GM23338 (cell line): ENCODE measurements at regions not wholly inside any gene's neighbourhood (a gene's known extent, or its start where the extent isn't known, plus 50 kb on each side); places are given as distances from the start of the nearest gene placed in this dataset.

Experiments used
- ATAC-seq: fragments of 200-7000 bp; cut with Tn5 transposase; 3 replicates; pipeline ENCODE4 v1.9.1; 2020
- DNase-seq: peaks from one replicate; pipeline ENCODE4 v3.0.0-alpha.2; 2015; ENCODE audit warnings: low spot score
- H2AFZ ChIP-seq: fragments of 200-600 bp; sonication (generic); 2 replicates; pipeline ENCODE4 v1.8.0; 2016; ENCODE audit warnings: antibody characterized with exemption, mild to moderate bottlenecking, moderate library complexity
- H3F3A ChIP-seq: fragments of 200-600 bp; sonication (generic); replicated peaks from 2 replicates; pipeline ENCODE4 v1.8.0; 2017; ENCODE audit warnings: antibody characterized with exemption, mixed run types, low read depth
- H3K27ac ChIP-seq: fragments of 200-600 bp; sonication (generic); 2 replicates; pipeline ENCODE4 v1.6.1; 2016; ENCODE audit warnings: low read depth
- H3K27me3 ChIP-seq: fragments of 200-600 bp; sonication (generic); 2 replicates; pipeline ENCODE4 v1.8.0; 2016; ENCODE audit warnings: mild to moderate bottlenecking, mixed run types, moderate library complexity; ENCODE audit not compliant: insufficient read depth
- H3K36me3 ChIP-seq: fragments of 200-600 bp; sonication (generic); 2 replicates; pipeline ENCODE4 v1.8.0; 2016; ENCODE audit warnings: mild to moderate bottlenecking; ENCODE audit not compliant: insufficient read depth
- H3K4me1 ChIP-seq: fragments of 200-600 bp; sonication (generic); 2 replicates; pipeline ENCODE4 v1.8.0; 2016; ENCODE audit warnings: mild to moderate bottlenecking, moderate library complexity; ENCODE audit not compliant: insufficient read depth
- H3K4me2 ChIP-seq: fragments of 200-600 bp; sonication (generic); 2 replicates; pipeline ENCODE4 v1.7.1; 2017; ENCODE audit warnings: mixed run types
- H3K4me3 ChIP-seq: fragments of 200-600 bp; sonication (generic); 2 replicates; pipeline ENCODE4 v1.6.1; 2016; ENCODE audit warnings: mixed run types
- H3K79me2 ChIP-seq: fragments of 200-600 bp; sonication (generic); replicated peaks from 2 replicates; pipeline ENCODE4 v1.8.0; 2017; ENCODE audit warnings: mild to moderate bottlenecking; ENCODE audit not compliant: insufficient read depth
- H3K9me2 ChIP-seq: fragments of 200-600 bp; sonication (generic); 2 replicates; pipeline ENCODE4 v1.8.0; 2017; ENCODE audit not compliant: insufficient read depth
- H4K20me1 ChIP-seq: fragments of 200-600 bp; sonication (generic); replicated peaks from 2 replicates; pipeline ENCODE4 v1.8.0; 2017; ENCODE audit warnings: mild to moderate bottlenecking; ENCODE audit not compliant: insufficient read depth
- H3K27ac Mint-ChIP-seq: 2 replicates; pipeline ENCODE4 v1.8.0; 2020; ENCODE audit warnings: inconsistent platforms, mild to moderate bottlenecking, moderate library complexity, mixed read lengths
- H3K27me3 Mint-ChIP-seq: 3 replicates; pipeline ENCODE4 v1.8.0; 2022; ENCODE audit warnings: low read depth, mild to moderate bottlenecking, moderate library complexity, mixed read lengths, inconsistent platforms; ENCODE audit not compliant: insufficient read depth, poor library complexity
- H3K36me3 Mint-ChIP-seq: 3 replicates; pipeline ENCODE4 v1.8.0; 2021; ENCODE audit warnings: low read depth, mild to moderate bottlenecking, inconsistent platforms, moderate library complexity, mixed read lengths
- H3K4me1 Mint-ChIP-seq: 3 replicates; pipeline ENCODE4 v1.8.0; 2020; ENCODE audit warnings: mild to moderate bottlenecking, inconsistent platforms, mixed read lengths
- H3K4me3 Mint-ChIP-seq: 3 replicates; pipeline ENCODE4 v1.8.0; 2021; ENCODE audit warnings: moderate library complexity, mild to moderate bottlenecking, inconsistent platforms, mixed read lengths
- H3K9me3 Mint-ChIP-seq: 3 replicates; pipeline ENCODE4 v1.8.0; 2020; ENCODE audit warnings: moderate library complexity, mild to moderate bottlenecking, inconsistent platforms, mixed read lengths
- CREB1 ChIP-seq: fragments of 250-450 bp; sonication (Bioruptor Pico); IDR thresholded peaks from 2 replicates; pipeline ENCODE4 v1.5.0; 2020; ENCODE audit warnings: low read depth, mild to moderate bottlenecking, moderate library complexity
- CTCF ChIP-seq, 2 experiments: fragments of 200-600 bp in 1 of 2; sonication (generic) in 1 of 2; conservative IDR thresholded peaks; 2 replicates each; pipeline versions ENCODE4 v1.5.1 to v1.6.1; 2016 to 2017; ENCODE audit warnings: antibody characterized with exemption in 2 of 2, low read depth in 2 of 2, mild to moderate bottlenecking in 2 of 2, moderate library complexity in 1 of 2
- EZH2 ChIP-seq: fragments of 200-600 bp; sonication (generic); IDR thresholded peaks from one replicate; pipeline ENCODE4 v1.8.0; 2017; ENCODE audit warnings: antibody characterized with exemption, mild to moderate bottlenecking, low read depth; ENCODE audit not compliant: unreplicated experiment
- JUNB ChIP-seq: IDR thresholded peaks from one replicate; pipeline ENCODE4 v1.6.1; 2016; ENCODE audit warnings: antibody characterized with exemption; ENCODE audit not compliant: unreplicated experiment
- POLR2AphosphoS5 ChIP-seq: IDR thresholded peaks from 2 replicates; pipeline ENCODE4 v1.6.1; 2016; ENCODE audit warnings: antibody characterized with exemption, low read depth
- REST ChIP-seq: IDR thresholded peaks from one replicate; pipeline ENCODE4 v1.6.1; 2018; ENCODE audit warnings: antibody characterized with exemption; ENCODE audit not compliant: unreplicated experiment
- STAT1 ChIP-seq: IDR thresholded peaks from one replicate; pipeline ENCODE4 v1.6.1; 2016; ENCODE audit warnings: antibody characterized with exemption; ENCODE audit not compliant: unreplicated experiment
- ZNF114 ChIP-seq: fragments of 250-450 bp; sonication (Bioruptor Pico); IDR thresholded peaks from 2 replicates; pipeline ENCODE4 v1.5.0; 2020; ENCODE audit warnings: mild to moderate bottlenecking, moderate library complexity
- ZNF331 ChIP-seq: fragments of 250-450 bp; sonication (Bioruptor Pico); IDR thresholded peaks from 2 replicates; pipeline ENCODE4 v1.5.0; 2020; ENCODE audit warnings: low read depth, mild to moderate bottlenecking, moderate library complexity
- ZNF462 ChIP-seq: fragments of 250-450 bp; sonication (Bioruptor Pico); IDR thresholded peaks from 2 replicates; pipeline ENCODE4 v1.5.0; 2020; ENCODE audit warnings: mild to moderate bottlenecking, moderate library complexity

- no peaks in the 10 kb centered on the region for H3K36me3 Mint-ChIP-seq
- H3K27me3 Mint-ChIP-seq = no peaks in the 10 kb centered on the region
- DNase-seq (no peak), ATAC-seq (no peak)
- H3K4me1 ChIP-seq = no peaks in the 10 kb centered on the region
- TF ChIP-seq ZNF331 (CRISPR knock-in tag) (no peak), STAT1 (no peak), JUNB (no peak), ZNF462 (CRISPR knock-in tag) (no peak)
- no peaks in the 10 kb centered on the region for H3F3A ChIP-seq
- H3K27ac Mint-ChIP-seq = 0 out of 2 replicates have a peak overlapping the region, but pooled peaks have one; percentile 8
- H3K4me1 Mint-ChIP-seq = peaks cover 8% of the 10 kb centered on the region; the same call in 2 of the 3 replicates
- H3K27ac ChIP-seq = no peak overlapping the region
- no peak overlapping the region for H3K4me3 ChIP-seq
- no peaks in the 10 kb centered on the region for H3K27me3 ChIP-seq
- no peaks in the 10 kb centered on the region for H3K79me2 ChIP-seq
- no peaks in the 10 kb centered on the region for H3K36me3 ChIP-seq
- H2AFZ ChIP-seq = no peak overlapping the region
- H3K9me3 Mint-ChIP-seq = peaks cover 5% of the 10 kb centered on the region
- 0 out of 2 replicates have a peak, but pooled peaks cover 5% of the 10 kb centered on the region for H3K9me2 ChIP-seq
- H4K20me1 ChIP-seq = no peaks in the 10 kb centered on the region
- H3K4me2 ChIP-seq = no peak overlapping the region
- no peak overlapping the region for H3K4me3 Mint-ChIP-seq
These were observed 209.2 kb downstream of the CSNK2A3 start for GRCh38 chr11:11143849-11144248.

GRCh38 chr11:11142430-11142829 lies 210.6 kb downstream of the CSNK2A3 start:
- Histone ChIP-seq H3K4me1 (no peaks in the 10 kb centered on the region), H3F3A (no peaks in the 10 kb centered on the region), H4K20me1 (no peaks in the 10 kb centered on the region), H3K4me2 (no peak overlapping the region), H3K79me2 (no peaks in the 10 kb centered on the region), H2AFZ (no peak overlapping the region), H3K4me3 (no peak overlapping the region), H3K36me3 (no peaks in the 10 kb centered on the region), H3K27me3 (no peaks in the 10 kb centered on the region), H3K27ac (no peak overlapping the region), H3K9me2 (0 out of 2 replicates have a peak, but pooled peaks cover 3% of the 10 kb centered on the region)
- Mint-ChIP-seq H3K36me3 (no peaks in the 10 kb centered on the region), H3K27ac (no peak overlapping the region), H3K4me1 (no peaks in the 10 kb centered on the region), H3K9me3 (peaks cover under 1% of the 10 kb centered on the region; the same call in 2 of the 3 replicates), H3K27me3 (no peaks in the 10 kb centered on the region), H3K4me3 (no peak overlapping the region)
- DNase-seq (no peak), ATAC-seq (no peak)
- TF ChIP-seq ZNF331 (CRISPR knock-in tag) (no peak), CREB1 (CRISPR knock-in tag) (no peak), REST (no peak), ZNF114 (CRISPR knock-in tag) (no peak), POLR2AphosphoS5 (no peak), EZH2 (no peak), JUNB (no peak), CTCF (conservative IDR thresholded peaks at IDR 0.05; ENCODE audit: low read depth in 2 of 2) (no peak)
